ENCODE measurements at regions not wholly inside any gene's neighbourhood (a gene's known extent, or its start where the extent isn't known, plus 50 kb on each side); places are given as distances from the start of the nearest gene placed in this dataset.

DNA sequence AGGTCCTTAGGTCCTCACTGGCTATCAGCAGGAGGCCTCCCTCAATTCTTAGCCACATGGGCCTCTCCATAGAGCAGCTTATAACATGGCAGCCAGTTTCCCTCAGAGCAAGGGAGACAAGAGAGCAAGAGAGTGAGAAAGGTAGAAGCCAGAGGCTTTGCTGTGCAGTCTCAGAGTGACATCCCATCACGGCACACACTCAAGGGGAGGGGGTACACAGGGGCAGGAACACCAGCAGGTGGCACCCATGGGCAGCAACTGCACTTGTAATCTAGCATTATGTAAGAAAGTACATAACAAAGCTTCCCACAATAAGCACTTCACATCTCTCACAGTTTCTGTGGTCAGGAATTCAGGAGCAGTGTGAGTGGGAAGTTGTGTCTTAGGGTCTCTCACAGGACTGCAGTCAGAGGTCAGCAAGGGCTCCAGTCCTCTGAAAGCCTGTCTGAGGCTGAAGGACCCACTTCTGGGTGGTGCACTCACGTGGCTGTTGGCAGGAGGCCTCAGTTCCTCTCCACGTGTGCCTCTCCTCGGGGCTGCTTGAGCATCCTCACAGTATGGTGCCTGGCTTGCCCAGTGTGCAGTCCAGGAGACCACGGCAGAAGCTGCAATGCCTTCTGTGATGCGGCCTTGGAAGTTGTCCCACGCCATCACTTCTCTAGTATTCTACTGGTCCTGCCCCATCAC is 159.4 kb downstream of the OAT start:
- in situ Hi-C loops (cut with HindIII; ENCODE audit: low pct_unique_long_range_greater_than_20kb, low sequenced_read_pairs), result no loop called here
- DNase-seq (ENCODE audit: low read depth), result peak; percentile 8

- in situ Hi-C loops (cut with HindIII; ENCODE audit: low pct_unique_long_range_greater_than_20kb, low sequenced_read_pairs), result no loop called here
These were observed 160.9 kb downstream of the OAT start for GRCh38 chr10:124257781-124258180.

GRCh38 chr10:124256151-124256550 is 162.6 kb downstream of the OAT start:
- in situ Hi-C loops (cut with HindIII; ENCODE audit: low pct_unique_long_range_greater_than_20kb, low sequenced_read_pairs), result no loop called here
- DNase-seq (ENCODE audit: low read depth), result no peak

More at GRCh38 chr10:124257781-124258180, 160.9 kb downstream of the OAT start:
- no peak for DNase-seq (ENCODE audit: low read depth)

DNA sequence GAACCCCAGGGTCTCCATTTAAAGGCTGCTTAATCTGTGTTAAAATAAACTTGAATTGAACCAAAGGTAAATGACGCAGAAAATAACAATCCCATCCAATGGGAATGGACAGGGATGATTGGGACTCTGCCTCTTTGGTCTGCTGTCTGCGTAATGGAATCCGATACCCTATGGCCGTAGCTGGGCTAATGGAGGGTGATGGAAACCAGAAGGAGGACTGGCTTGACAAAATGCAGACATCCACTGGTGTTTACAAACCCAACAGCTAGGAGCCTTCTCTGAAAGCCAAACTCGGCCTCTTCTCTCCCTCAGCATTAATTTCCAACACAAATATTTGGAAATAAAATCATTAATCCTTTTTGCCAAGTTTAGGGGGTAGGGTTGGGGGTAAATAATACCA is 162.2 kb upstream of the CHST15 start:
- no peak for DNase-seq (ENCODE audit: low read depth)
- in situ Hi-C loops (cut with HindIII; ENCODE audit: low pct_unique_long_range_greater_than_20kb, low sequenced_read_pairs), result no loop called here

DNA sequence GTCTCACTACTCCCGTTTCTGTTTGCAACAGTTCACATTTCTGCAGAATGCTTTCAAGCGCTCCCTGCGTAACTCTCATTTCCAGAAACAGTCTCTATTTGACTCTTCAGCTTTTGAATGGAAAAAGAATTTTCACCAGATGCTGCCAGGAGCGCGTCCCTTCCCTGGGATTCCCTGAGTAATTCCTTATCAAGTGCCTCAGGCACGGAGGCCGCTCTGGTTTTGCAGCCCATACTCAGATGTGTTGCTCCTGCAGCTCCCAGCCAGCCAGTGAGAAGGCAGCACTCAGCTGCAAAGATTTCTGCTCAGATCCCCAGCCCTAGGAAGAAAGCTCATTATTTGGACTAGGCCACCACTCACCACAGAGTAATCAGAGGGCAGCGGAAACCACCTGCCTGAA is 161.1 kb upstream of the CHST15 start:
- DNase-seq (ENCODE audit: low read depth), result no peak
- in situ Hi-C loops (cut with HindIII; ENCODE audit: low pct_unique_long_range_greater_than_20kb, low sequenced_read_pairs), result no loop called here

DNA sequence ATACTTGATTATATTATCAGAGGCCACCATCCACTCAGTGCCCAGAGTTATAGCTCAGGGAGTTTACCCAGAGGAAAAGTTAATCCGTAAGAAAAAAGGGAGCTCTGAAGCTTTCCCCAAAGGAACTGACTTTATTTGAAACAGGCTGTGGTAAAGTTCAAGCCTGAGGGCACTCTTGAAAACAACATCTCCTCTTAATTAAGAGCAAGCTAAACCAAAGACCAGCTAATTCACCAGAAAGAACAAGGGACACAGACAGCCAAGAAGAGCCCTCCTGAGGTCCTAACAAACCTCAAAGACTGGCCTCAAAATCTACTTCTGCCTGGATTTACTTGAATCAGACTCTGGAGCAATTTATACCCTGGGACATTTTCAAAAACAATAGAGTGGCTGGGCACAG is 159.6 kb upstream of the CHST15 start:
- in situ Hi-C loops (cut with HindIII; ENCODE audit: low pct_unique_long_range_greater_than_20kb, low sequenced_read_pairs), result no loop called here

GRCh38 chr10:124252097-124252715 is 158.8 kb upstream of the CHST15 start:
- in situ Hi-C loops (cut with HindIII; ENCODE audit: low pct_unique_long_range_greater_than_20kb, low sequenced_read_pairs), result no loop called here

More for the DNA sequence above, 159.6 kb upstream of the CHST15 start:
- DNase-seq (ENCODE audit: low read depth), result no peak

GRCh38 chr10:124251317-124252065 is 158.1 kb upstream of the CHST15 start:
- DNase-seq (ENCODE audit: low read depth), result no peak
- in situ Hi-C loops (cut with HindIII; ENCODE audit: low pct_unique_long_range_greater_than_20kb, low sequenced_read_pairs), result no loop called here

More at GRCh38 chr10:124252097-124252715, 158.8 kb upstream of the CHST15 start:
- DNase-seq (ENCODE audit: low read depth), result no peak

DNA sequence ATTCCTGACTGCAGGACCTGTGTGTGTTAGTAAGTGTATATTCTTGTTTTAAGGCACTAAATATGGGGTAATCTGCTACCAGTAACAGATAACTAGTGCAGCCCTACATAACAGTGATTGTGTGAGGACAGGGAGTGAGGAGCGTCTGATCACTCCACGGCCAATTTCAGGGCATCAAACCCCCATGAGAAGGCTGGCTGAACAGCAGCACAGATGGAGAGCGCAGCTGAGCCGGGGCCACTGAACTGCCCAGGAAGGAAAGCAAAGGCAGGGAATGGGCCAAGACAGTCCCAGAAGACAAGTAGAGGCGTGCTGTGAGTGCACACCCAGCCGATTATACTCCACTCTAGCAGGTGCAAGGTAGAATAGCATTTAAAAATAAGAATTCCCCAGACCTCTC is 157.1 kb upstream of the CHST15 start:
- in situ Hi-C loops (cut with HindIII; ENCODE audit: low pct_unique_long_range_greater_than_20kb, low sequenced_read_pairs), result no loop called here
- no peak for DNase-seq (ENCODE audit: low read depth)

DNA sequence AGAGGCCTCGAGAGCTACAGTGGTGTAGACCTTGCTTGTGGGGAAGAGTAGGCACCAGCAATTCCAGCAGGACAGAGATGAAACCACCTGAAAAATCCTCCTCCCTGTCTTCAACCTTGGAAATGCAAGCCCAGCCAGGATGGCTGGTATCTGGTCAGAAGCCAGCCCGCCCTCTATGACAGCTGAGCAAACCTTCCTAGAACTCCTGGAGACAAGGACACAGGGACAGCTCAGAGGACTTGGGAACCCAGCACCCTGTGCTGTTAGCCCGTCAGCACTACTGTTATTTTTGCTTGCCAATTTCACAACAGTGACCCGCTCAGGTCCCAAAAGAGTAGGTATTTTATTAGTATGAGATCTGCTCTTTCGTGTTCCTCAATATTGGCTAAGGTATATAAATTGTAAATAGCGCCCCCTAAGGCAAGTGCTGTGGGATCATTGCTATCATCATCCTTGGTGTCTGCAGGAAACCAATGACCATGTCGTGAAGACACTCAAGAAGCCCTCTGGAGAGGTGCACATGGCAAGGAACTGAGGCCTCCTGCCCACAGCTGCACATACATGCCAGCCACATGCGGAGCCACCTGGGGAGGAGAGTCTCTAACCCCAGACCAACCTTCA is 156.5 kb upstream of the CHST15 start:
- in situ Hi-C loops (cut with HindIII; ENCODE audit: low pct_unique_long_range_greater_than_20kb, low sequenced_read_pairs), result no loop called here
- DNase-seq (ENCODE audit: low read depth), result no peak

DNA sequence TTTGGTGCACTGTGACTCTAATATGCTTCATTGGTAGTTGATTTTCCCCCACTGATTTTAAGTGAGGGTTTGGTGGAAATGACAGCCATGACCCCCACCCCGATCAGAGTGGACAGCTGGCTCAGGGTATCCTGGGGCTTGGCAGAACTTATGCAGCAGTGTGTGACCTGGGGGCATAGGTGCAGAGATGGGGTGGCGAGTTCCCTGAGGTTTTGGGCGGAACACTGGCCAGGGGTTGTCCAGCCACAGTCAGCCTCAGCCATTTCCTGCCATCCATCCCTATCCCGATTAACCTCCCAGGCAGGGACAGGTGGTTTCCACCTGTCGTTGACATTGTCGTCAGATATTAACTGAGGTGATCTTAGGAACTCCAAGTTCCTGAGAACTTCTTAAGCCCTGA is 155.8 kb upstream of the CHST15 start:
- no peak for DNase-seq (ENCODE audit: low read depth)
- in situ Hi-C loops (cut with HindIII; ENCODE audit: low pct_unique_long_range_greater_than_20kb, low sequenced_read_pairs), result no loop called here

DNA sequence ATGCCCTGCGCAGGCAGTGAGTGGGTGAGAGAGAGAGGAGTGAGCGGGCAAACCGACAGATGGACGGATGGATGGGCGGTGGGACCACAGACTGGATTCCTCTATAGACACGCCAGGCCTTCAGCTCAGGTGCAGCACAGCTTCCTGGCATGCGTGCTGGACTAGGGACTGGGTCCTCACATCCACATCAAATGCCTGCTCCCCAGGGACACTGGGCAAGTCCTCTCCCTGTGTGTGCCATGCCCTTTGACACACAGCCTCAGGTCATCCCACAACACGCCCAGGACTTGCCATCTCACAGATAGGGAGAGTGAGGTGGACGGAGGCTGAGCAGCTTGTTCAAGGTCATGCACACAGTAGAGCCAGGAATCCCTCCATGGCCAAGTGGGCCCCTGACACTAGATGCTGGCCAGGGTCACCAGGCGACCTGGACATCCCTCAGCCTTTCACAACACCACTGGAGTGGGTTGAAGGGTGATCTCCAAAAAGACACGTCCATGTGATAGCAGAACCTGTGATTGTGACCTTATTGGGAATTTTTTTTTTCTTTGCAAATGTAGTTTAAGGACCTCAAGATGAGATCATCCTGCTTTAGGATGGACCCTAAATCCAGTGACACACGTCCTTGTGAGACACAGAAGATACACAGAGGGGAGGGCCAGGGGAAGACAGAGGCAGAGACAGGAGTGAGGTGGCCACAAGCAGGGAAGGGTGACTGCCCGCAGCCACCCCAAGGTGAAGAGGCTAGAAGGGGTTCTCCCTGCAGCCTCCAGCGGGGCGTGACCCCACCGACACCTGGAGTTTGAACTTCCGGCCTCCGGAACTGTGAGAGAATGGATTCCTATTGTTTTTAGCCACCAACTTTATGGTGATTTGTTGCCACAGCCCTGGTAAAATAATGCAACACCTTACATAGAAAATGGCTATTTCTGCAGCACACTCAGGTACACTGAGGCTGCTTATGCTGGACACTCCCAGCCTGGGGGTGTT is 155.0 kb upstream of the CHST15 start:
- in situ Hi-C loops (cut with HindIII; ENCODE audit: low pct_unique_long_range_greater_than_20kb, low sequenced_read_pairs), result no loop called here
- no peak for DNase-seq (ENCODE audit: low read depth)

GRCh38 chr10:124245806-124246440 is 152.5 kb upstream of the CHST15 start:
- DNase-seq (ENCODE audit: low read depth), result no peak
- in situ Hi-C loops (cut with HindIII; ENCODE audit: low pct_unique_long_range_greater_than_20kb, low sequenced_read_pairs), result no loop called here

- in situ Hi-C loops (cut with HindIII; ENCODE audit: low pct_unique_long_range_greater_than_20kb, low sequenced_read_pairs), result no loop called here
- no peak for DNase-seq (ENCODE audit: low read depth)
These were observed 151.8 kb upstream of the CHST15 start for GRCh38 chr10:124245191-124245590.

DNA sequence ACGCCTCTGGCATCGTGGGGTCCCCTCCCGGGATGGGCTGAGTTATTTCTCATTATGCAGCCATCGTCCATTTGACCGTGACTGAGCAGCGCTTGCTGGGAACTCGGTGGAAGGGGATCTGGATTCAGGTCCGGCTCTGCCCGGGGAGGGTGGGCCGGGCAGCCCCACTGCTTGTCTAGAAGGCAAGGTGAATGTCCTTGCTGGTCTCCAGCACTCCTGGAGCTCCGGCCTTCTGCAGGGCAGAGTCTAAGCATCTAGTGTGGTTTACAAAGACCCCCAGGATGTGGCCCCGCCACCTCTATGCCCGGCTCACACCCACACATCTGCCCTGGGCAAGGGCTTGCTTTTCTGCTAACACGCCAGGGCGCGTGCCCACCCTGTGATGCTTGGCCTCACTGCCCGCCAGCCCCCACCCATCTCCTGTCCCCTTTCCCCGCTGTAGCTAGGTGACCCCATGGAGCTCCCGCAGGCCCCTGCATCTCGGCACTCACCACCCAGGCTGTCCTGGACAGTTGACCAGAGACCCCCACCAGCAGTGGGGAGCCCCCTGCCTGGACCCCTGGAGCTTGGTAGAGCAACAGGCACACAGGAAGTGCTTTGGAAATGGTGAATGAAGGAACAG is 151.0 kb upstream of the CHST15 start:
- no peak for DNase-seq (ENCODE audit: low read depth)
- in situ Hi-C loops (cut with HindIII; ENCODE audit: low pct_unique_long_range_greater_than_20kb, low sequenced_read_pairs), result no loop called here

DNA sequence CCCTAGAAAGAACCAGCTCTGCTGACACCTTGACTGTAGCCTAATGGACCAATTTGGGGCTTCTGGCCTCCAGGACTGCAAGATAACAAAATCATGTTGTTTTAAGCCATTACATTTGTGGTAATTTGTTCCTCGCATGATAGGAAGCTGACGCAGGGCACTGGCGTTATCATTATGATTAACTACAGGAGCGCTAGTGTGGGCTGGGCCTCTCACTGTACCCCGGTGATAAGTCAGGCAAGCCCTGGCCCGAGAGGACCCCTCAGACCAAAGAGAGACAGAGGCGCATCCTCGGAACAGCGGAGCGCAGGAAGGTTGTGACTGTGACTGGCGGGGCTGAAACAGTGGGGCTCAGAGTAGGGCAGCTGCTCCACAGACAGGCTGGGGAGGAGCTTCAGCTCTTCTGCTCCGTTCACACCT is 150.3 kb upstream of the CHST15 start:
- in situ Hi-C loops (cut with HindIII; ENCODE audit: low pct_unique_long_range_greater_than_20kb, low sequenced_read_pairs), result no loop called here
- no peak for DNase-seq (ENCODE audit: low read depth)

DNA sequence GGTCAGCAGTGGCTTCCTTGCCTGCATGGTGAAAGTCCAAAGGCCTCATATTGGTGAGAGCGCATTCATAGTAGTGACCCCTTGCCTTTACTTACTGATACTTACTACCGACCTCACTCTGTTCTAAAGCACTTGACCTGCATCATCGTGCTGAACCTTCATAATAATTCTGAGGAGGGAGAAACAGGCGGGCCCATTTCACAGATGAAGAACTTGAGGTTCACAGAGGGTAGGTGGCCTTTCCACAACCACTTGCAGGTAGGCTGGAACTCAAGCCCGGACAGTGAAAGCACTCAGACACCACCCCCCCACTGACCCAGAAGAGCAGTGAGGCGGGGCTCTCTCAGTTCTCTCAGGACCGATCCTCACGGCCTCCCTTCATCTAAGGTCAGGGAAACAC is 149.4 kb upstream of the CHST15 start:
- DNase-seq (ENCODE audit: low read depth), result no peak
- in situ Hi-C loops (cut with HindIII; ENCODE audit: low pct_unique_long_range_greater_than_20kb, low sequenced_read_pairs), result no loop called here
